Left lung (tissue), 4 donors: ENCODE measurements at regions not wholly inside any gene's neighbourhood (a gene's known extent, or its start where the extent isn't known, plus 50 kb on each side); places are given as distances from the start of the nearest gene placed in this dataset.

Experiments
- ATAC-seq: fragments of 200-7000 bp; cut with Tn5 transposase; one replicate; pipeline ENCODE4 v1.9.1; 2020; ENCODE audit warnings: moderate library complexity
- DNase-seq, 4 donors: peaks; one replicate each; pipeline ENCODE4 v3.0.0-alpha.2; 2013 to 2020
- H3K27ac ChIP-seq, 2 donors: fragments of 200-600 bp; sonication (generic) in 1 of 2; one replicate each; pipeline versions ENCODE4 v1.5.0 to v1.8.0; 2020 to 2021
- H3K27me3 ChIP-seq, 2 donors: fragments of 200-600 bp; sonication (generic) in 1 of 2; one replicate each; pipeline versions ENCODE4 v1.5.0 to v1.8.0; 2020 to 2021
- H3K36me3 ChIP-seq, 2 donors: fragments of 200-600 bp; sonication (generic) in 1 of 2; one replicate each; pipeline versions ENCODE4 v1.5.0 to v1.8.0; 2020 to 2021
- H3K4me1 ChIP-seq, 2 donors: fragments of 200-600 bp; one replicate each; pipeline ENCODE4 v1.8.0; 2021
- H3K4me3 ChIP-seq, 2 donors: fragments of 200-600 bp; sonication (generic) in 1 of 2; one replicate each; pipeline versions ENCODE4 v1.5.0 to v1.8.0; 2020 to 2021; ENCODE audit warnings: mild to moderate bottlenecking in 1 of 2
- H3K9me3 ChIP-seq, 2 donors: fragments of 200-600 bp; sonication (generic) in 1 of 2; one replicate each; pipeline versions ENCODE4 v1.5.0 to v1.8.0; 2020 to 2021
- intact Hi-C, 2 donors: fragments of 100-400 bp; cut with DNase I; formaldehyde crosslinking; loops; one replicate each; pipeline versions ENCODE4 v1.11.2 to v1.14.2; 2022
- TF ChIP-seq, protein P1 (sequence below), 2 donors: fragments of 200-600 bp; sonication (generic) in 1 of 2; IDR thresholded peaks; one replicate each; pipeline versions ENCODE4 v1.5.0 to v1.8.0; 2021; ENCODE audit warnings: antibody characterized with exemption in 2 of 2
- donor health status: DM: no; HTN: yes; CAD: no.
- donor health status: DM: no; HTN: no; CAD: no.

DNA sequence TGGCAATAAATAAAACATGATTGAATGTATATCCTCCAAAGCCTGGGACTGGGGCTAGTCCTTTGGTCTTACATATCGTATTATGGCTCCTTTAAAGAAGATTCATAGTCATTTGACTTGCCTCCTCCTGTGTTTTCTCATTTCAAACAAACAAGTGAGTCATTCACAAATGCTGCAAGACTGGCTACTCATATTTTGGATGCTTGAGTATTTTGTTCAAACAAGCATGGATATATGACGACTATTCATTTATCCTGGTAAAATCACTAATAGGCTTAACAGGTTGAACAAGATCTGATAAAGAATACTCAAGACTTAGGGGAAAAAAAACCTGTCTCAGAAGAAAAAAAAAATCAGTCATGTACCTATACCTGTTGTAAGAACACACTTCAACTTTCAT, 111.1 kb upstream of the CCDC28A start:
- TF ChIP-seq, protein P1, sequence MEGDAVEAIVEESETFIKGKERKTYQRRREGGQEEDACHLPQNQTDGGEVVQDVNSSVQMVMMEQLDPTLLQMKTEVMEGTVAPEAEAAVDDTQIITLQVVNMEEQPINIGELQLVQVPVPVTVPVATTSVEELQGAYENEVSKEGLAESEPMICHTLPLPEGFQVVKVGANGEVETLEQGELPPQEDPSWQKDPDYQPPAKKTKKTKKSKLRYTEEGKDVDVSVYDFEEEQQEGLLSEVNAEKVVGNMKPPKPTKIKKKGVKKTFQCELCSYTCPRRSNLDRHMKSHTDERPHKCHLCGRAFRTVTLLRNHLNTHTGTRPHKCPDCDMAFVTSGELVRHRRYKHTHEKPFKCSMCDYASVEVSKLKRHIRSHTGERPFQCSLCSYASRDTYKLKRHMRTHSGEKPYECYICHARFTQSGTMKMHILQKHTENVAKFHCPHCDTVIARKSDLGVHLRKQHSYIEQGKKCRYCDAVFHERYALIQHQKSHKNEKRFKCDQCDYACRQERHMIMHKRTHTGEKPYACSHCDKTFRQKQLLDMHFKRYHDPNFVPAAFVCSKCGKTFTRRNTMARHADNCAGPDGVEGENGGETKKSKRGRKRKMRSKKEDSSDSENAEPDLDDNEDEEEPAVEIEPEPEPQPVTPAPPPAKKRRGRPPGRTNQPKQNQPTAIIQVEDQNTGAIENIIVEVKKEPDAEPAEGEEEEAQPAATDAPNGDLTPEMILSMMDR (IDR thresholded peaks at IDR 0.05): no peak
- no peak for DNase-seq
- H3K27me3 ChIP-seq: no peaks in the 10 kb centered on the region
- no peak overlapping the region for H3K27ac ChIP-seq
- H3K9me3 ChIP-seq: no peaks in the 10 kb centered on the region
- no peaks in the 10 kb centered on the region for H3K4me1 ChIP-seq
- no peaks in the 10 kb centered on the region for H3K36me3 ChIP-seq
- intact Hi-C loops: no loop called here
- no peak overlapping the region for H3K4me3 ChIP-seq
- peak; percentile 19 for ATAC-seq

DNA sequence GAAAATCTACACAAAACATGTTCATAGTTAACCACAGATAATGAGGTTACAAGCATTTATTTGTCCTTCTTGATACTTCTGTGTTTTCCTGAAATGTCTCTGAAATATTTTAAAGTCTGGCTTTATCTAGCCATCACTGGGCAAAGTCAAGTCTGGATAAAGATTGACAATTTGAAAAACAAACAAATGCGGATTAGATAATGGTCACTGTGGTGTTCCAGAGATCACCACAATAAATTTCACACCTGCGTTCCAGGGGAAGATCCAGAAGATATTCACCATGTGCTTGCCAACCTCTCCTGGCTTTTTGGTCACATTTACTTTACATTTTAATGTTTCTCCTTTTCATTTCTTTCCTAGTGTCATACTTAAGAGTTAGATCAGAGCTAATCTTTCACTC, 109.7 kb upstream of the CCDC28A start:
- TF ChIP-seq, protein P1 (IDR thresholded peaks at IDR 0.05): no peak
- no peaks in the 10 kb centered on the region for H3K9me3 ChIP-seq
- no peak for DNase-seq
- no peak overlapping the region for H3K27ac ChIP-seq
- intact Hi-C loops: no loop called here
- no peak overlapping the region for H3K4me3 ChIP-seq
- no peak for ATAC-seq
- H3K4me1 ChIP-seq: no peaks in the 10 kb centered on the region
- no peaks in the 10 kb centered on the region for H3K36me3 ChIP-seq
- no peaks in the 10 kb centered on the region for H3K27me3 ChIP-seq

DNA sequence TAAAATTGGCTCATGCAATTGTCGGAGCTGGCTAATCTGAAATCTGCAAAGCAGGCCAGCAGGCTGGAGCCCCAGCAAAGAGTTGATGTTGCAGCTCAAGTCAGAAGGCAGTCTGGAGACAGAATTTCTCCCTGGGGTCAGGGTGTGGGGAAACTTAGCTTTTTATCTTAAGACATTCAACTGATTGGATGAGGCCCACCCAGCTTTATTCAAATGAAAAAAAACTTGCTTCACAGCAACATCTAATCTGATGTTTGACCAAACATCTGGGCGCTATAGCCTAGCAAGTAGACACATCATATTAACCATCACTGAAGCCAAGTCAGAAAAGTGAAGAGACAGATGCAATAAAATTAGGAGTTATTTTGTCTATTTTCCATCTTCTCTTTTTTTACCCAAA, 108.8 kb upstream of the CCDC28A start:
- no peaks in the 10 kb centered on the region for H3K9me3 ChIP-seq
- no peak overlapping the region for H3K4me3 ChIP-seq
- H3K4me1 ChIP-seq: no peaks in the 10 kb centered on the region
- TF ChIP-seq, protein P1 (IDR thresholded peaks at IDR 0.05): no peak
- no peaks in the 10 kb centered on the region for H3K36me3 ChIP-seq
- no peak for DNase-seq
- no peak overlapping the region for H3K27ac ChIP-seq
- no peaks in the 10 kb centered on the region for H3K27me3 ChIP-seq
- ATAC-seq: no peak
- intact Hi-C loops: no loop called here

- Histone ChIP-seq H3K27me3 (no peaks in the 10 kb centered on the region), H3K27ac (no peak overlapping the region), H3K9me3 (no peaks in the 10 kb centered on the region), H3K36me3 (no peaks in the 10 kb centered on the region), H3K4me3 (no peak overlapping the region), H3K4me1 (no peaks in the 10 kb centered on the region)
- DNase-seq (no peak), ATAC-seq (no peak)
- TF ChIP-seq, protein P1 (IDR thresholded peaks at IDR 0.05): no peak
- intact Hi-C loops: no loop called here
Measured at GRCh38 chr6:138666636-138667035, 106.9 kb upstream of the CCDC28A start.

DNA sequence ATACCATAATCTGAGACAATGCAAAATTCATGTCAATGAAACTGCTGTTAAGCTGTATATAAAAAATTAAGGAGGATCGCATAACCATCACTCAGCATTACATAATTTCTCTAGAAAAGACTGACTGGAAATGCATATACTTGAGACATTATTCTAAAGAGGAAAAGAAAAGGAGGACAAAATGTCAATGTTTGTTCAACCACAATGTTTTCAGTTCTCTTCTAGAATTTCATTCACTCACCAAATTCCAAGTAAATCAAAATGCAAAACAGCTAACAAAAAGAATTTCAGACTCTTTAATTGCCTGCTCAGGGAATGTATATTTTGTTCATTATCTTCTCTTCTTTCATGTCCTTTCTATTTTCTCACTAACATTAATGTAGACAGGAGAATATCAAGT, 106.2 kb upstream of the CCDC28A start:
- TF ChIP-seq, protein P1 (IDR thresholded peaks at IDR 0.05): no peak
- DNase-seq (no peak), ATAC-seq (no peak)
- Histone ChIP-seq H3K9me3 (no peaks in the 10 kb centered on the region), H3K36me3 (no peaks in the 10 kb centered on the region), H3K4me1 (peaks cover 0 to under 1% of the 10 kb centered on the region in 2 donors), H3K27ac (no peak overlapping the region), H3K4me3 (no peak overlapping the region), H3K27me3 (no peaks in the 10 kb centered on the region)
- intact Hi-C loops: no loop called here
